Karpas-422 (cell line): ENCODE measurements at regions not wholly inside any gene's neighbourhood (a gene's known extent, or its start where the extent isn't known, plus 50 kb on each side); places are given as distances from the start of the nearest gene placed in this dataset.
A peak's percentile ranks its signal among the peaks of the same experiment; 100 is the strongest.

Experiments
- DNase-seq: peaks from one replicate; pipeline ENCODE4 v3.0.0-alpha.2; 2015
- H2AFZ ChIP-seq: fragments of 200-600 bp; sonication (generic); 2 replicates; pipeline ENCODE4 v1.6.1; 2014; ENCODE audit warnings: antibody characterized with exemption, low read length, mixed read lengths
- H3K27ac ChIP-seq: fragments of 200-600 bp; sonication (generic); 2 replicates; pipeline ENCODE4 v1.5.1; 2014; ENCODE audit warnings: mild to moderate bottlenecking, low read length, moderate library complexity
- H3K27me3 ChIP-seq: fragments of 200-600 bp; sonication (generic); 2 replicates; pipeline ENCODE4 v1.6.1; 2014; ENCODE audit warnings: low read length, mixed read lengths
- H3K36me3 ChIP-seq: fragments of 200-600 bp; sonication (generic); 2 replicates; pipeline ENCODE4 v1.6.1; 2014; ENCODE audit warnings: low read length, mixed read lengths; ENCODE audit not compliant: insufficient read depth
- H3K4me1 ChIP-seq: fragments of 200-600 bp; sonication (generic); 2 replicates; pipeline ENCODE4 v1.6.1; 2014; ENCODE audit warnings: mild to moderate bottlenecking, low read length, mixed read lengths
- H3K4me2 ChIP-seq: fragments of 200-600 bp; sonication (generic); 2 replicates; pipeline ENCODE4 v1.6.1; 2014; ENCODE audit warnings: low read length, low read depth, mild to moderate bottlenecking; ENCODE audit not compliant: poor library complexity, severe bottlenecking
- H3K4me3 ChIP-seq: fragments of 200-600 bp; sonication (generic); 2 replicates; pipeline ENCODE4 v1.5.1; 2014; ENCODE audit warnings: mild to moderate bottlenecking, antibody characterized with exemption, low read length, mixed read lengths
- H3K79me2 ChIP-seq: fragments of 200-600 bp; sonication (generic); 2 replicates; pipeline ENCODE4 v1.6.1; 2014; ENCODE audit warnings: mild to moderate bottlenecking, low read length, mixed read lengths
- H3K9ac ChIP-seq: fragments of 200-600 bp; sonication (generic); 2 replicates; pipeline ENCODE4 v1.6.0; 2014; ENCODE audit warnings: low read length
- H3K9me2 ChIP-seq: fragments of 200-600 bp; sonication (generic), shearing (Covaris generic); replicated peaks from 2 replicates; pipeline ENCODE4 v1.6.0; 2014; ENCODE audit warnings: mild to moderate bottlenecking, low read length, moderate library complexity; ENCODE audit not compliant: insufficient read depth
- H3K9me3 ChIP-seq: fragments of 300-700, 200-600 bp; sonication (generic); 2 replicates; pipeline ENCODE4 v1.6.1; 2014; ENCODE audit warnings: low read length, mixed read lengths
- H4K20me1 ChIP-seq: fragments of 200-600 bp; sonication (generic); 2 replicates; pipeline ENCODE4 v1.6.1; 2014; ENCODE audit warnings: mild to moderate bottlenecking, antibody characterized with exemption, low read length, low read depth; ENCODE audit not compliant: insufficient read depth

DNA sequence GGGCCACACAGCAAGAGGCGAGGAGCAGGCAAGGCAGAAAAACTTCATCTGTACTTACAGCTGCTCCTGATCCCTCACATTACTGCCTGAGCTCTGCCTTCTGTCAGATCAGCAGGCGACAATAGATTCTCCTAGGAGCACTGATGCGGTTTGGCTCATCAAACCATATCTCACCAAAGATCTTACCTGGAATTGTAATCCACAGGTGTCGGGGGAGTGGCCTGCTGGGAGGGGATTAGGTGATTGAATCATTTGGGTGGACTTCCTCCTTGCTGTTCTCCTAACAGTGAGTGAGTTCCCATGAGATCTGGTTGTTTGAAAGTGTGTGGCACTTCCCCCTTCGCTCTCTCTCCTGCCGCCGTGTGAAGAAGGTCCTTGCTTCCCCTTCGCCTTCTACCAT lies 647.3 kb downstream of the SOCS6 start:
- no peaks in the 10 kb centered on the region for H3K27me3 ChIP-seq
- H3K4me2 ChIP-seq, result no peak overlapping the region
- no peak overlapping the region for H3K4me3 ChIP-seq
- H3K9ac ChIP-seq, result no peak overlapping the region
- no peaks in the 10 kb centered on the region for H3K36me3 ChIP-seq
- H3K27ac ChIP-seq, result no peak overlapping the region
- H2AFZ ChIP-seq, result no peak overlapping the region
- H3K4me1 ChIP-seq, result no peaks in the 10 kb centered on the region
- H4K20me1 ChIP-seq, result no peaks in the 10 kb centered on the region
- no peak for DNase-seq
- 0 out of 2 replicates have a peak, but pooled peaks cover 3% of the 10 kb centered on the region for H3K9me3 ChIP-seq
- H3K9me2 ChIP-seq, result no peaks in the 10 kb centered on the region
- no peaks in the 10 kb centered on the region for H3K79me2 ChIP-seq

DNA sequence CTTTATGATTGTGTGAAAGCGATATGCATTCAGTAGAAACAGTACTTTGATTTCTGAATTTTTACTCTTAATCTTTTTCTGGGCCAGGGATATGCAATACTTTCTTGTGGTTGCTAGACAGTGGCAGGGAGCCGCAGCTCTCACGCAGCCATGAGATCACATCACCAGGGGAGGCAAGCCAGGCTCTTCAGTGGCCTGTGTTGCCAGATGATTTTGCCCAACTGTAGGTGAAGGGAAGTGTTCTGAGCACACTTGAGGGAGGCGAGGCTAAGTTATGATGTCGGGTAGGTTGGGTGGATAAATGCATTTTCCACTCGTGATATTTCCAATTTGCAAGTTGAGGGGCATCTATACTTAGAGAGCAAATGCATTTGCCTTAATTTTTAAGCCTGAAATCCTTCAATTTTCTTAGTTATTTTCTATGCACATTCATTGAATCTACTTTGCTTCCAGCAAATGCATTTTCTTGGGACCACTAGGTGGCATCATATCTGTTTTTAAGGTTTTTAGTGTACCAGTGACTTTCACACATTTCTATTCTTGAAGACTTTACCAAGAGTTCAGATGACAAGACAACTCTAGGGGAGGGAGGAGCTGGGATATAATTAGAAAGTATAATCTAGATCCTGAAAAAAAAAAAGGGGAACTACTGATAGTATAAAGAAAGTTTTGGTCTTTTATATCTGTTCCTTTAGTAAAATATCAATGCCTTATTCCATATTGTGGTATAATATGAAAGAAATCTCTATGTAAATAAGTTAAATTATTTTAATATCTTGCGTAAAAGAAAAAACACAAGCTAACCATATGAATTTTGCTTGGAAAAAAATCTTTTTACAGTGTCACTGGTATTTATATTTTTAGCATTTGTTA lies 643.3 kb downstream of the SOCS6 start:
- peak; percentile 77 for DNase-seq
- 0 out of 2 replicates have a peak, but pooled peaks cover 2% of the 10 kb centered on the region for H3K27me3 ChIP-seq

DNA sequence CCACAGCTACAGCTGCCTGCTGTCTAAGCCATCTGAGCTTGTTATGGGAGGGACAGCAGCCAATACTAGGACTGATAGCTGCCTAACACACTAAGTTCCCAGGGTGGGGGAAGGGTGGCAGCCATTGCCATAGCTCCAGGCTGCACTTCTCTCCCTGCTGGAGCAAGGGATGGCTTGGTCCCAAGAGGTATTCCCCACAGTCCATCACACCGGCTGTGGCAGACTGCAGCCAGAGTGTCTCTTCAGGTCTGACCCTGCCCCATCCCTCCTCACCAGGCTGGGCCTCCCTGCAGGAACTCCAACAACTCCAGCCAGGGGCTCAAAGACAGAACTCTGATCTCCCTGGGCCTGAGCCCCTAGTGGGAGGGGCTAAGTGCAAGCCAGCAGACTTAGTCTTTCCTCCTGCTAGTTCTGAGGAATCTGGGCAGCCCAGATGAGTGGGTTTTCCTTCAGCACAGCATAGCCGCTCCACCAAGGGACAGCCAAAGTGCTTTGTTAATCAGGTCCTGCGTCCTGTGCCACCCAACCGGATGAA lies 632.1 kb downstream of the SOCS6 start:
- DNase-seq, result no peak
- Histone ChIP-seq H3K27me3 (no peaks in the 10 kb centered on the region), H3K4me1 (no peaks in the 10 kb centered on the region), H3K4me2 (no peak overlapping the region), H3K79me2 (no peaks in the 10 kb centered on the region), H3K36me3 (no peaks in the 10 kb centered on the region), H3K9me2 (no peaks in the 10 kb centered on the region), H3K9ac (no peak overlapping the region), H3K9me3 (peaks cover 7% of the 10 kb centered on the region), H3K27ac (no peak overlapping the region), H2AFZ (no peak overlapping the region), H4K20me1 (no peaks in the 10 kb centered on the region), H3K4me3 (no peak overlapping the region)

More for the DNA sequence above, 643.3 kb downstream of the SOCS6 start:
- Histone ChIP-seq H3K27ac (no peak overlapping the region), H4K20me1 (no peaks in the 10 kb centered on the region), H2AFZ (no peak overlapping the region), H3K36me3 (no peaks in the 10 kb centered on the region), H3K9ac (no peak overlapping the region), H3K4me1 (no peaks in the 10 kb centered on the region), H3K9me2 (no peaks in the 10 kb centered on the region), H3K4me2 (no peak overlapping the region), H3K4me3 (no peak overlapping the region), H3K79me2 (no peaks in the 10 kb centered on the region), H3K9me3 (no peaks in the 10 kb centered on the region)

DNA sequence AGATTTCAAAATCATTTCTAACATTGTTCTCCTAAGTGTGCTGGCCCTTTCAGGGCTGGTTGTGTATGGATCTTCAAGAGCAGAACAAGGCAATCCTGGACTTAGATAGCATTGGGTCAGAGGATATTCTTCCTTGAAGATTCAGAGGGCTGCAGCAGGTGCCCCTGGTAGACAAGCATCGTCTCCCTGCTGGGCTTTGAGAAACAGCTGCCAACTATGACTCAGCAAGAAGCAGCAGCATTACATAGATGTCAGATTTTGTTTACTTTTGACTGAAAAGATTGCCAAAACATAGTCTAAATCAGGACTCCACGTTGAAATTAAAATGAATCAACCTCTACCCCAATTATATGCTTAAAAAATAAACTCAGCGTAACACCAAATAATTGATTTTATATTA lies 618.8 kb downstream of the SOCS6 start:
- H2AFZ ChIP-seq, result no peak overlapping the region
- peaks cover 5% of the 10 kb centered on the region; the same call in 1 of the 2 replicates for H3K9me2 ChIP-seq
- H3K36me3 ChIP-seq, result no peaks in the 10 kb centered on the region
- no peak overlapping the region for H3K4me2 ChIP-seq
- no peak overlapping the region for H3K4me3 ChIP-seq
- DNase-seq, result no peak
- no peak overlapping the region for H3K9ac ChIP-seq
- no peak overlapping the region for H3K27ac ChIP-seq
- no peaks in the 10 kb centered on the region for H4K20me1 ChIP-seq
- H3K9me3 ChIP-seq, result no peaks in the 10 kb centered on the region
- H3K27me3 ChIP-seq, result no peaks in the 10 kb centered on the region
- peaks cover 6% of the 10 kb centered on the region for H3K4me1 ChIP-seq
- no peaks in the 10 kb centered on the region for H3K79me2 ChIP-seq

DNA sequence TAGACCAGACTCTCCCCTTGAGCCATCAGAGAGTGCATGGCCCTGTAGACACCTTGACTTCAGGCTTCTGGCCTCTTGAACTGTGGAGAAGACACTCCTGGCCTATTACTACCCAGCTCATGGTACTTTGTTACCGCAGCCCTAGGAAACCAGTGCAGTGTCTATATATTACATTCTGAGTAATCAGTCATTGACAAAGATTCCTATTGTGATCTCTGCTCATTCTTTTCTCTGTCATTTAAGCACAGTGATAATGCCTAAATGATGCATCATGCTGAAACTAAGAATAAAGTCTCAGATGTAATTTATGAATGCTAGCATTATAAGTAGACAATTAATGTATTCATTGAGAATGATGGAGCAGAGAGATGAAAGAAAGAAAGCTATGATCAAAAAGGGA lies 603.5 kb downstream of the SOCS6 start:
- Histone ChIP-seq H3K36me3 (no peaks in the 10 kb centered on the region), H3K27ac (no peak overlapping the region), H3K27me3 (no peaks in the 10 kb centered on the region), H3K4me2 (no peak overlapping the region), H3K9ac (no peak overlapping the region), H3K4me1 (no peaks in the 10 kb centered on the region), H4K20me1 (no peaks in the 10 kb centered on the region), H3K9me2 (peaks cover 5% of the 10 kb centered on the region; the same call in 1 of the 2 replicates), H3K79me2 (no peaks in the 10 kb centered on the region), H3K4me3 (no peak overlapping the region), H3K9me3 (no peaks in the 10 kb centered on the region), H2AFZ (no peak overlapping the region)
- no peak for DNase-seq

DNA sequence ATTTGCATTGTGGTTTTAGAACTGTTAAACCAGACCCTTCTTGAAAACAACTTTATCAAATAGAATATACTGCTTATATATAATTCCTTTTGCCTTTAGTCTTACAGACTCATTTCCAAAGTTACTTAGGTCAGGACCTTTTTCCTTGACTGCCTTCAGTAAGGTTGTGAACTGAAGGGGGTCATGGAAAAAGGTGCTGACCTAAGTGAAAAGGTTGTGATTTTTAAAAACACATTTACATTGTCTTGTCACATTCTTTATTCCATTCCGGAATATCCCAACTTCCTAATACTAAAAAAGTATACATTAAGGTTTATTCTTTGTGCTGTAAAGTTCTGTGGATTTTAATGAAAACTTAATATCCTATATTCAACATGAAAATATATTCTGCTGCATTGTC lies 581.4 kb downstream of the SOCS6 start:
- H3K27me3 ChIP-seq, result no peaks in the 10 kb centered on the region
- H3K79me2 ChIP-seq, result no peaks in the 10 kb centered on the region
- H3K27ac ChIP-seq, result no peak overlapping the region
- no peak overlapping the region for H3K9ac ChIP-seq
- no peak for DNase-seq
- peaks cover 5% of the 10 kb centered on the region for H3K9me3 ChIP-seq
- no peaks in the 10 kb centered on the region; the same call in 1 of the 2 replicates for H3K9me2 ChIP-seq
- no peak overlapping the region for H2AFZ ChIP-seq
- no peak overlapping the region for H3K4me2 ChIP-seq
- H3K4me3 ChIP-seq, result no peak overlapping the region
- H3K36me3 ChIP-seq, result no peaks in the 10 kb centered on the region
- H3K4me1 ChIP-seq, result no peaks in the 10 kb centered on the region
- H4K20me1 ChIP-seq, result no peaks in the 10 kb centered on the region

DNA sequence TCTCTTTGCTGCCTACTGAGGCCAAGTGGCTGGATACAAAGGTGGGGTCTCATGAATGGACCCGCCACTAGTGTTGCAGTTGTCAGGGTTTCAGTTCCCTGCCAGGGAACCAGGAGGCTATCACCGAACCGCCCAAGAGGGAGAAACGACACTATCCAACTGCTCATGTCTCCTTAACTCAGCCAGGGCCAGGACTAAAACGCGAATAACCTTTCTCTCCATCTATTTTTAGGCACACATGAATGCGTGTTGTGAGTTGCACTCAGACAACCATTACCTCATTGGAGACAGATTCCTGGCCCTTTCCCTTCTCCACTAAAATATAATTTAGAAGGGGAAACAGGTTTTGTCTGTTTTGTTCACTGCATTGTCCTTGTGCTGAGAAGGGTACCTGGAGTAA lies 559.5 kb downstream of the SOCS6 start:
- Histone ChIP-seq H3K9me2 (0 out of 2 replicates have a peak, but pooled peaks cover 5% of the 10 kb centered on the region), H3K9me3 (no peaks in the 10 kb centered on the region), H3K36me3 (no peaks in the 10 kb centered on the region), H3K27ac (no peak overlapping the region), H3K9ac (no peak overlapping the region), H2AFZ (no peak overlapping the region), H3K4me1 (no peaks in the 10 kb centered on the region), H3K4me3 (no peak overlapping the region), H3K79me2 (no peaks in the 10 kb centered on the region), H4K20me1 (no peaks in the 10 kb centered on the region), H3K4me2 (no peak overlapping the region), H3K27me3 (0 out of 2 replicates have a peak, but pooled peaks cover 2% of the 10 kb centered on the region)
- DNase-seq, result no peak

DNA sequence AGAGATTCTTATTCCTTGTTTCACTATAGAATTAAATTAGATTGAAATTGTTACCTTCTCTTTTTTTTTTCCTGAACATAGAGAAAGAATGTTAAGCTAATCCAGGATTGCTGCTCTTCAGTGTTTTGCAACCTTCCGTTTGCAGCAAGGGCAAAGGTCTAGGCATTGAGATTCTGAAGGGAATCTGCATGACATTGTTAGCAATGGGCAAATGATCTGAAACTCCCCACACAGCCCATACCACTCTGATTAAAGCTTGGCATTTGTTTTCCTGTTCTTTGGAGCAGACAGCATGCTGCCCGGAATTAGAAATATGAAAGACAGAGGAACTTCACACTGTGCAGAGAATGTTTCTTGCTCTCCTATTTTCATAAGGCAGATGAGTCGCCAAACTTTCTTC lies 551.8 kb downstream of the SOCS6 start:
- no peak overlapping the region for H3K27ac ChIP-seq
- no peak overlapping the region for H3K9ac ChIP-seq
- no peak overlapping the region for H2AFZ ChIP-seq
- no peaks in the 10 kb centered on the region for H3K9me3 ChIP-seq
- H3K27me3 ChIP-seq, result no peaks in the 10 kb centered on the region
- no peaks in the 10 kb centered on the region for H3K4me1 ChIP-seq
- no peaks in the 10 kb centered on the region for H3K79me2 ChIP-seq
- peaks cover 9% of the 10 kb centered on the region; the same call in 1 of the 2 replicates for H3K9me2 ChIP-seq
- H3K4me2 ChIP-seq, result no peak overlapping the region
- no peak for DNase-seq
- no peak overlapping the region for H3K4me3 ChIP-seq
- H4K20me1 ChIP-seq, result no peaks in the 10 kb centered on the region
- no peaks in the 10 kb centered on the region for H3K36me3 ChIP-seq
